ENCODE measurements at regions not wholly inside any gene's neighbourhood (a gene's known extent, or its start where the extent isn't known, plus 50 kb on each side); places are given as distances from the start of the nearest gene placed in this dataset.

GRCh38 chr2:209029249-209029648, 394.6 kb upstream of the MAP2 start:
- TF ChIP-seq EZH2phosphoT487 (IDR thresholded peaks at IDR 0.05; ENCODE audit: borderline replicate concordance, low read length) (no peak), CTCF (IDR thresholded peaks at IDR 0.05; ENCODE audit: low read depth, low read length, poor library complexity, severe bottlenecking) (no peak)
